Gastroesophageal sphincter (tissue), 4 donors: ENCODE measurements at regions not wholly inside any gene's neighbourhood (a gene's known extent, or its start where the extent isn't known, plus 50 kb on each side); places are given as distances from the start of the nearest gene placed in this dataset.

Experiments used
- ATAC-seq: fragments of 150-250 bp; one replicate; pipeline ENCODE4 v1.9.1; 2016; ENCODE audit warnings: mild to moderate bottlenecking, moderate library complexity
- H3K27ac ChIP-seq, 4 donors: fragments of 200-600 bp; sonication (generic) in 3 of 4; 1 replicate in 3 of 4; 2 replicates in 1 of 4; pipeline ENCODE4 v1.5.1; 2016 to 2019
- H3K27me3 ChIP-seq: fragments of 200-600 bp; sonication (generic); one replicate; pipeline ENCODE4 v1.5.1; 2019
- H3K36me3 ChIP-seq, 2 donors: fragments of 200-600 bp; sonication (generic); one replicate each; pipeline ENCODE4 v1.5.1; 2019; ENCODE audit warnings: control low read depth in 1 of 2
- H3K4me1 ChIP-seq, 3 donors: fragments of 200-600 bp; sonication (generic); 1 replicate in 2 of 3; 2 replicates in 1 of 3; pipeline ENCODE4 v1.5.1; 2016 to 2019; ENCODE audit warnings: control low read depth in 2 of 3
- H3K4me3 ChIP-seq, 2 donors: fragments of 200-600 bp; sonication (generic); one replicate each; pipeline ENCODE4 v1.5.1; 2019; ENCODE audit warnings: mild to moderate bottlenecking in 1 of 2, moderate library complexity in 1 of 2
- H3K9me3 ChIP-seq, 3 donors: fragments of 200-600 bp; sonication (generic); one replicate each; pipeline ENCODE4 v1.5.1; 2017 to 2019; ENCODE audit warnings: control low read depth in 2 of 3
- CTCF ChIP-seq, 4 experiments: fragments of 200-600 bp in 2 of 4; fragments of 450-650 bp in 2 of 4; sonication (generic) in 1 of 4; IDR thresholded peaks; one replicate each; pipeline ENCODE4 v1.5.1; 2017 to 2019; ENCODE audit warnings: antibody characterized with exemption in 4 of 4, mild to moderate bottlenecking in 2 of 4, moderate library complexity in 2 of 4
- EP300 ChIP-seq: sonication (generic); formaldehyde crosslinking; IDR thresholded peaks from one replicate; pipeline ENCODE4 v1.6.1; 2017; ENCODE audit warnings: antibody characterized with exemption, mild to moderate bottlenecking
- POLR2A ChIP-seq, 2 donors: fragments of 450-650 bp; IDR thresholded peaks; one replicate each; pipeline ENCODE4 v1.6.1; 2017; ENCODE audit warnings: antibody characterized with exemption in 2 of 2, mild to moderate bottlenecking in 2 of 2, moderate library complexity in 1 of 2
- POLR2AphosphoS5 ChIP-seq: sonication (generic); formaldehyde crosslinking; IDR thresholded peaks from one replicate; pipeline ENCODE4 v1.6.1; 2017; ENCODE audit warnings: antibody characterized with exemption
- WGBS, 2 donors: methylation state at CpG; one replicate each; pipeline ENCODE4 v1.1.5; 2018; ENCODE audit warnings: low coverage in 1 of 2; 5-methylcytosine and 5-hydroxymethylcytosine counted together

GRCh38 chr3:21117370-21117769 lies 633.6 kb downstream of the ZNF385D start:
- Histone ChIP-seq H3K4me3 (no peak overlapping the region), H3K27me3 (no peaks in the 10 kb centered on the region), H3K27ac (no peak overlapping the region), H3K36me3 (no peaks in the 10 kb centered on the region), H3K4me1 (no peaks in the 10 kb centered on the region), H3K9me3 (peaks cover 0 to 16% (median 0%) of the 10 kb centered on the region in 3 donors)
- TF ChIP-seq EP300 (no peak), POLR2A (IDR thresholded peaks at IDR 0.05) (no peak), POLR2AphosphoS5 (no peak), CTCF (IDR thresholded peaks at IDR 0.05) (no peak)
- no peak for ATAC-seq
- 100% methylated on average over 1 of the region's 1 CpG for WGBS, 2 donors

DNA sequence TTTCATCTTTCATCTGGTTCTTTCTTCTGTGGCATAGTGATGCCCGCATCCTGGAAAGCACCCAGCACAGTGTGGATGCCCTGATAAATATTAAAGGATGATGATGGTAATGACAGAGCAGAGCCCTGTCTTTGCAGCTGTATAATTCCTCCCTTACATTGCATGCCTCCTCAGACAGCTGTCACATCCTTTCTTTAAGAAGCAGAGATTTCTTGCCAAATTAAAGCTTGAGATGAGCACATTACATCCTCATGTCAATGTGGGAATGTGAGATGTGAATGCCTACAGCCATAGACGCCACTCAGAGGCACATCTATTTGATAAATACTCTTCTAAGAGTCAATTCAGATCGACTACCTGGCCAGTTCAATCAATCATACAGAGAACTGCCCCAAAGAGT lies 642.0 kb downstream of the ZNF385D start:
- TF ChIP-seq CTCF (IDR thresholded peaks at IDR 0.05) (no peak), POLR2A (IDR thresholded peaks at IDR 0.05) (no peak)
- Histone ChIP-seq H3K4me1 (no peaks in the 10 kb centered on the region), H3K36me3 (no peaks in the 10 kb centered on the region), H3K4me3 (no peak overlapping the region), H3K27me3 (no peaks in the 10 kb centered on the region), H3K9me3 (no peaks in the 10 kb centered on the region), H3K27ac (no peak overlapping the region)
- ATAC-seq, result no peak
- WGBS, 2 donors, result 37 to 75% methylated on average over 3 of the region's 3 CpGs

GRCh38 chr3:21105784-21106183 lies 645.2 kb downstream of the ZNF385D start:
- TF ChIP-seq POLR2AphosphoS5 (no peak), EP300 (no peak), CTCF (IDR thresholded peaks at IDR 0.05) (no peak), POLR2A (IDR thresholded peaks at IDR 0.05) (no peak)
- H3K27me3 ChIP-seq, result no peaks in the 10 kb centered on the region
- H3K36me3 ChIP-seq, result no peaks in the 10 kb centered on the region
- H3K4me1 ChIP-seq, result no peaks in the 10 kb centered on the region
- peak; percentile 19 for ATAC-seq
- no peak overlapping the region for H3K4me3 ChIP-seq
- WGBS, 2 donors, result no CpG with 5 or more reads among the region's 1 CpG
- peaks cover 0 to 16% (median 0%) of the 10 kb centered on the region in 3 donors for H3K9me3 ChIP-seq
- no peak overlapping the region for H3K27ac ChIP-seq

DNA sequence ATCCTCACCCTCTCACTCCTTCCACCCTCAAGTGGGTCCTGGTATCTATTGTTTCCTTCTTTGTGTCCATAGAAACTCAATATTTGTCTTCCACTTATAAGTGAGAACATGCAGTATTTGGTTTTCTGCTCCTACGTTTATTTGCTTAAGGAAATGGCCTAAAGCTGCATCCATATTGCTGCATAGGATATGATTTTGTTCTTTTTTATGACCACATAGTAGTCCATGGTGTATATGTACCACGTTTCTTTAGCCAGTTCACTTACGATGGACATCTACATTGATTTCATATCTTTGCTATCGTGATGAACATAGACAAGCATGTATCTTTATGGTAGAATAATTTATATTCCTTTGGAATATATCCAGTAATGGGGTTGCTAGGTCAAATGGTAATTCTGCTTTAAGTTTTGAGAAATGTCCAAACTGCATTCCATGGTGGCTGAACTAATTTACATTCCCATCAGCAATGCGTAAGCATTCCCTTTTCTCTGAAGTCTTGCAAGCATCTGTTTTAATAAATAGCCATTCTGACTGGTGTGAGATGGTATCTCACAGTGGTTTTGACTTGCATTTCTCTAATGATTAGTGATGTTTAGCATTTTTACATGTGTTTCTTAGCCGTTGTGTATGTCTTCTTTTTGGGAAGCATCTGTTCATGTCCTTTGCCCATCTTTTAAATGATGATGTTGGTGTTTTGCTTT lies 650.2 kb downstream of the ZNF385D start:
- no peak overlapping the region for H3K27ac ChIP-seq
- no peaks in the 10 kb centered on the region for H3K27me3 ChIP-seq
- 84 to 90% methylated on average over 4 to 6 of the region's 6 CpGs for WGBS, 2 donors
- peaks cover 0 to 21% (median 0%) of the 10 kb centered on the region in 3 donors for H3K9me3 ChIP-seq
- no peaks in the 10 kb centered on the region for H3K4me1 ChIP-seq
- no peaks in the 10 kb centered on the region for H3K36me3 ChIP-seq
- no peak for ATAC-seq
- TF ChIP-seq POLR2AphosphoS5 (no peak), EP300 (no peak), CTCF (IDR thresholded peaks at IDR 0.05) (no peak), POLR2A (IDR thresholded peaks at IDR 0.05) (no peak)
- no peak overlapping the region for H3K4me3 ChIP-seq

DNA sequence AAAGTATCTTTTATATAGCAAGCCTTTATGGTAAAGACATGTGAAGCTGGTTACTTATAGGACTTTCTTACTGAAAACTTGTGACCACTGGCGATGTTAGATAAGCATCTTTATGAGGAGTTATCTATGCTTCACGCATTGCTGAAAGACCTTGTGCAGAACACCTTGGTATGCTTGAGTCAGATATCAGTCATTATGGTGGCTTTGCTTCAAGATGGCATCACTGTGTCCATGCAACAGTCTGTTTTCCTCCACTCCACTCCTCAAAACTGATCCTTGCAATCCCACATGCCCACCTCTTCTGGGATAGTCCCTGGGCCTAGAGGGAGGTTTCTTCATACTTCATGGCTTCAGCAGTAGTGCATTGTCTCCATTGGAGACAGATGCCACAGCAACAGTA lies 656.3 kb downstream of the ZNF385D start:
- Histone ChIP-seq H3K27ac (no peak overlapping the region), H3K36me3 (no peaks in the 10 kb centered on the region), H3K4me3 (no peak overlapping the region), H3K27me3 (no peaks in the 10 kb centered on the region), H3K4me1 (no peaks in the 10 kb centered on the region), H3K9me3 (peaks cover 0 to under 1% (median 0%) of the 10 kb centered on the region in 3 donors)
- TF ChIP-seq POLR2A (IDR thresholded peaks at IDR 0.05) (no peak), EP300 (no peak), POLR2AphosphoS5 (no peak), CTCF (IDR thresholded peaks at IDR 0.05) (no peak)
- no peak for ATAC-seq
- WGBS, 2 donors, result 92% methylated on average over 2 of the region's 2 CpGs
